ENCODE measurements at regions not wholly inside any gene's neighbourhood (a gene's known extent, or its start where the extent isn't known, plus 50 kb on each side); places are given as distances from the start of the nearest gene placed in this dataset.

- no peak overlapping the region for H3K4me3 ChIP-seq
- no peaks in the 10 kb centered on the region for H3K9me3 ChIP-seq
- TF ChIP-seq POLR2A (IDR thresholded peaks at IDR 0.05) (no peak), CTCF (IDR thresholded peaks at IDR 0.05) (no peak)
- H3K27me3 ChIP-seq = no peaks in the 10 kb centered on the region
- intact Hi-C loops (cut with DNase I) = no loop called here
- DNase-seq (no peak), ATAC-seq (no peak)
- 60% methylated on average over 1 of the region's 7 CpGs for WGBS (ENCODE audit: insufficient coverage, low coverage, low lambda C conversion rate, missing lambda C conversion rate)
- no peaks in the 10 kb centered on the region for H3K4me1 ChIP-seq
- H3K27ac ChIP-seq = no peak overlapping the region
- no peaks in the 10 kb centered on the region for H3K36me3 ChIP-seq
Measured at GRCh38 chrX:69015156-69015555, 150.1 kb downstream of the PJA1 start.

- no peaks in the 10 kb centered on the region for H3K4me1 ChIP-seq
- intact Hi-C loops (cut with DNase I) = no loop called here
- no peak overlapping the region for H3K4me3 ChIP-seq
- no peak for TF ChIP-seq POLR2A (IDR thresholded peaks at IDR 0.05)
- TF ChIP-seq CTCF (IDR thresholded peaks at IDR 0.05) = no peak
- ATAC-seq (no peak), DNase-seq (no peak)
- no peaks in the 10 kb centered on the region for H3K9me3 ChIP-seq
- no peaks in the 10 kb centered on the region for H3K36me3 ChIP-seq
- no peaks in the 10 kb centered on the region for H3K27me3 ChIP-seq
- 91% methylated on average over 2 of the region's 2 CpGs for WGBS (ENCODE audit: insufficient coverage, low coverage, low lambda C conversion rate, missing lambda C conversion rate)
- no peak overlapping the region for H3K27ac ChIP-seq
Measured at GRCh38 chrX:69014200-69014599, 151.1 kb downstream of the PJA1 start.

- WGBS (ENCODE audit: insufficient coverage, low coverage, low lambda C conversion rate, missing lambda C conversion rate) = 30% methylated on average over 3 of the region's 4 CpGs
- TF ChIP-seq CTCF (IDR thresholded peaks at IDR 0.05) = no peak
- no peaks in the 10 kb centered on the region for H3K9me3 ChIP-seq
- intact Hi-C loops (cut with DNase I) = no loop called here
- H3K36me3 ChIP-seq = no peaks in the 10 kb centered on the region
- ATAC-seq (no peak), DNase-seq (no peak)
- H3K4me3 ChIP-seq = no peak overlapping the region
- no peaks in the 10 kb centered on the region for H3K27me3 ChIP-seq
- H3K27ac ChIP-seq = no peak overlapping the region
- H3K4me1 ChIP-seq = no peaks in the 10 kb centered on the region
Measured at GRCh38 chrX:69010339-69010738, 154.9 kb downstream of the PJA1 start.

- WGBS (ENCODE audit: insufficient coverage, low coverage, low lambda C conversion rate, missing lambda C conversion rate) = 31% methylated on average over 4 of the region's 4 CpGs
- TF ChIP-seq CTCF (IDR thresholded peaks at IDR 0.05) (no peak), POLR2A (IDR thresholded peaks at IDR 0.05) (no peak)
- Histone ChIP-seq H3K27me3 (no peaks in the 10 kb centered on the region), H3K9me3 (no peaks in the 10 kb centered on the region), H3K4me1 (no peaks in the 10 kb centered on the region), H3K4me3 (no peak overlapping the region), H3K27ac (no peak overlapping the region), H3K36me3 (no peaks in the 10 kb centered on the region)
- ATAC-seq (no peak), DNase-seq (no peak)
- intact Hi-C loops (cut with DNase I) = no loop called here
Measured at GRCh38 chrX:69000877-69001276, 164.4 kb downstream of the PJA1 start.

- Histone ChIP-seq H3K27me3 (no peaks in the 10 kb centered on the region), H3K27ac (no peak overlapping the region), H3K4me1 (no peaks in the 10 kb centered on the region), H3K4me3 (no peak overlapping the region), H3K9me3 (no peaks in the 10 kb centered on the region), H3K36me3 (no peaks in the 10 kb centered on the region)
- no peak for ATAC-seq
- WGBS (ENCODE audit: insufficient coverage, low coverage, low lambda C conversion rate, missing lambda C conversion rate) = 39% methylated on average over 2 of the region's 2 CpGs
- TF ChIP-seq POLR2A (IDR thresholded peaks at IDR 0.05) (no peak), CTCF (IDR thresholded peaks at IDR 0.05) (no peak)
- intact Hi-C loops (cut with DNase I) = no loop called here
- DNase-seq = no peak
Measured at GRCh38 chrX:68999931-69000330, 165.3 kb downstream of the PJA1 start.
